HUES6 (cell line): ENCODE measurements at regions not wholly inside any gene's neighbourhood (a gene's known extent, or its start where the extent isn't known, plus 50 kb on each side); places are given as distances from the start of the nearest gene placed in this dataset.

Experiments used
- H3K27ac ChIP-seq: 2 replicates; pipeline ENCODE4 v1.7.0; 2013; ENCODE audit warnings: low read depth, mild to moderate bottlenecking, low read length, inconsistent platforms
- H3K27me3 ChIP-seq: 2 replicates; pipeline ENCODE4 v1.6.1; 2013; ENCODE audit warnings: low read length; ENCODE audit not compliant: control insufficient read depth, insufficient read depth
- H3K36me3 ChIP-seq: 2 replicates; pipeline ENCODE4 v1.6.1; 2013; ENCODE audit warnings: low read length; ENCODE audit not compliant: control insufficient read depth, insufficient read depth
- H3K4me1 ChIP-seq: 2 replicates; pipeline ENCODE4 v1.6.1; 2013; ENCODE audit warnings: low read length; ENCODE audit not compliant: control insufficient read depth, insufficient read depth
- H3K4me3 ChIP-seq: 2 replicates; pipeline ENCODE4 v1.5.1; 2013; ENCODE audit warnings: low read depth, low read length
- H3K9ac ChIP-seq: one replicate; pipeline ENCODE4 v1.6.1; 2013; ENCODE audit warnings: mild to moderate bottlenecking, low read length
- H3K9me3 ChIP-seq: 2 replicates; pipeline ENCODE4 v1.6.1; 2013; ENCODE audit warnings: low read depth, low read length; ENCODE audit not compliant: control insufficient read depth, insufficient read depth

DNA sequence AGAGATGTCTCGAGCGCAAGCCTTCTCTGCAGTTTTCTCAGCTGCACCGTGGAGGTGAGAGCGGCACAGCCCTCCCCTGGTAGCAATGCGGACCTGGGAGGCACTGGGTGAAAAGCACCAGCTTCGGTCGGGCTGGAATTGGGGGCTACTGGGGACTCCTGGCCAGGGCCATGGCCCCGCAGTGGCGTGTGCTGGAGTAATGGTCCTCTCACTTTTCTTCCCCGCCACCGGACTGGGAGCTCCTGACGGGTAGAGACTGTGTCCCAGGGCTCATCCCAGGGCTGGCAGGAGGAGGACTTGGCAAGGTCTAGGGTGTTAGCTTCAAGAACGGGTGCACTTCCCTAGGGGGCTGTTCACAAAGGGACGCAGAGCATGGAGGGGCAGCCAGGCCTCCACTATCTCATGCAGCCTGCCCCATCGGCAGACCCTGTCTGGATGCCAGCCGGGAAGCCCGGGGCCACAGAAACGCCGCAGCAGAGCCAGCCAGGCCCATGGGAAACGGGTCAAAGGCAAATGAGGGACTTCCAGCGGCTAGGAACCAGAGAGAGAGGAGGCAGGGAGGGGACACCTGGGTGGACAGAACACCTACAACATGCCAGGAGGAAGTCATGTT, 92.6 kb upstream of the MVB12B start:
- H3K4me1 ChIP-seq, result no peaks in the 10 kb centered on the region
- H3K4me3 ChIP-seq, result no peak overlapping the region
- peaks cover 2% of the 10 kb centered on the region; the same call in 1 of the 2 replicates for H3K9me3 ChIP-seq
- H3K27me3 ChIP-seq, result no peaks in the 10 kb centered on the region
- no peaks in the 10 kb centered on the region for H3K36me3 ChIP-seq
- no peak overlapping the region for H3K9ac ChIP-seq
- H3K27ac ChIP-seq, result no peak overlapping the region

DNA sequence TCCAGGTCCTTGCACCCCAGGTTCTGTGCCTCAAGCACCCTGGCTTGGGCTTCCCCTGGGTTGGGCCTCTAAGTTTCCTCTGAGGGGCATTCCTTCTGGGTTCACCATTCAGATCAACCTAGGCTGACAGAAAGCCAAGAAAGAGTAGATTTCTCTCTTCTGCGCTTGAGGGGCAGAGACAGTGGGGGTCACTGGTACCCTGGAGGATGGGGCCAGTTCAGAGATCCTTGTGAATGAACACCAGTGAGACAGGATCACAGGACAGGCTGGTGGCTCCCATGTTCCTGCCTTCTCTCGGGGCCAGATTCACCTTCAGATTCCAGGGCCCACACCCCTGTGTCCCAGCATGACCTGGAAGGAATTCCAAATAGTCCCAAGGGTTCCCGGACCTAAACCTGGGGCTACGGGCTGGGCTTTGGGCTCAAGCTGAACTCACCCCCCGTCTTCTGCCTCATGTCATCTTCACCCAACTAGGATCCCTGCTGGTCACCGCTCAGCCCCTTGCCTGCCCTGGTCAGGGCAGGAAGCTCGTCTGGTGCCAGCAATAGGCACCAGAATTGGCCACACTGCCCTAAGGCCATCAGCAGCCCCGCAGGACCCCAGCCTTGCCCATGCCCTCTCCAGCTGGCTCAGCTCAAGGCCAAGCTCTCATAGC, 91.8 kb upstream of the MVB12B start:
- Histone ChIP-seq H3K4me3 (no peak overlapping the region), H3K27ac (no peak overlapping the region), H3K27me3 (no peaks in the 10 kb centered on the region), H3K9ac (no peak overlapping the region), H3K36me3 (no peaks in the 10 kb centered on the region), H3K9me3 (peaks cover 2% of the 10 kb centered on the region; the same call in 1 of the 2 replicates), H3K4me1 (no peaks in the 10 kb centered on the region)

DNA sequence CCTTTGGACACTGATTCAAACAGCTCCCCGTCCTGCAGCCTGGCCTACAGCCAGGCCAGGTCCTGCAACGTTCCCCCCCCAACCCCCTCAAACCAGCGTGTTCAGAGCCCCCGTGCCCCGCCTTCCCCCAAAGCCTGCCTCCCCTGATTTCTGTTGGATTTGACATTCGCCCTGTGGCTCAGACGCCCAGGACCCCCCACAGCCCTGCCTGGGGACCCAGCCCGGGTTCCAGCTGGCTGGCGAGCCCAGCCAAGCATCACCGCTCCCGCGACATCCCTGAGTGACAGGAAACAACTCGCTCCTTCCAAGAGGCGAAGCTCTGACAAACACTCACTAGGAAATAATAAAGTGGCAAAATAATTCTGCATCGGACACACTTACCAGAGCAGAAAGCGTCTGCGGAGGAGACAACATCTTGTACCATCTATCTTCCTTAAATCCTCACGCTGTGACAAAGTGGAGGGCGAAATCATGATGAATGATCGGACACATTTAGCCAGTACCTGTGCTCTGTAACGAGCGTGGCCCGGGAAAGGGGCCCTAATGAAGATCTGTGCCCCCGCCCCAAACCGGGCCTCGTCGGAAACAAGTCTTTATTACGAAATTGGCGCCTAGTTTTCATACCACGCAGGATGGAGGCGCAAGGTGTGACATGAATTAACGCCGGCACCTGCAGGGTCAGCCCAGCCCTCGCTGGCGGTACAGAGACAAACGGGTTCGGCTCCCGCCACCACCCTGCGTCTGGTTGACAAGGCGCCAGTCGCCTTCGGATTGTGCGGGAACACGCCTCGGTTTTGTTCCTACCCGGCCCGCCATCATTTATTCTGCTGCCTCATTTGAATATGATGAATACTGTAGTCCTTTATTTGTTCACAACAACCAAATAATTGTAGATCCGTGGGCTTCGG, 91.0 kb upstream of the MVB12B start:
- H3K27ac ChIP-seq, result no peak overlapping the region
- no peak overlapping the region for H3K9ac ChIP-seq
- H3K4me3 ChIP-seq, result no peak overlapping the region
- H3K27me3 ChIP-seq, result no peaks in the 10 kb centered on the region
- peaks cover 2% of the 10 kb centered on the region; the same call in 1 of the 2 replicates for H3K9me3 ChIP-seq
- H3K36me3 ChIP-seq, result no peaks in the 10 kb centered on the region
- H3K4me1 ChIP-seq, result no peaks in the 10 kb centered on the region

GRCh38 chr9:126236273-126236672, 90.4 kb upstream of the MVB12B start:
- Histone ChIP-seq H3K36me3 (no peaks in the 10 kb centered on the region), H3K9me3 (peaks cover 2% of the 10 kb centered on the region; the same call in 1 of the 2 replicates), H3K4me1 (no peaks in the 10 kb centered on the region), H3K27ac (no peak overlapping the region), H3K27me3 (no peaks in the 10 kb centered on the region), H3K9ac (no peak overlapping the region), H3K4me3 (no peak overlapping the region)

GRCh38 chr9:126238415-126238814, 88.2 kb upstream of the MVB12B start:
- H3K36me3 ChIP-seq, result no peaks in the 10 kb centered on the region
- no peak overlapping the region for H3K9ac ChIP-seq
- H3K4me3 ChIP-seq, result no peak overlapping the region
- H3K4me1 ChIP-seq, result no peaks in the 10 kb centered on the region
- H3K9me3 ChIP-seq, result no peaks in the 10 kb centered on the region
- H3K27me3 ChIP-seq, result no peaks in the 10 kb centered on the region
- no peak overlapping the region for H3K27ac ChIP-seq

DNA sequence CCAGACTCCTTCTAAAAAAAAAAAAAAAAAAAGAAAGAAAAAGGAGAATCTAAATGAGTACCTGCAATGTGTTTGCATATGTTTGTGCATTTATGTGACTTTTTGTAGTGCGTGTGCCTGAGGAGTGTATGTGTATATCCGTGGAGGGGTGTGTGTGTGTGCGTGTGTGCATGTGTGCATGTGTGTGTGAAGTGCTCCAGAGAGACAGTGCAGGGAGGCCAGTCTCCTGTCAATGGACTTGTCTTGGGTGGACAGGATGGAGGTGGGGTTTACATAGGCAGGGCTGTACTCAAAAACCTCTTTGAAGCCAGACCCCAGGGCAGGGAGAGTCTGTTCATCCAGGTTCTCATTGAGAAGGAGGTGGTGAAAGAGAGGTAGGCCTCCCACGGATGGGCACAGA, 87.1 kb upstream of the MVB12B start:
- Histone ChIP-seq H3K4me1 (no peaks in the 10 kb centered on the region), H3K9me3 (no peaks in the 10 kb centered on the region), H3K27me3 (no peaks in the 10 kb centered on the region), H3K4me3 (no peak overlapping the region), H3K36me3 (no peaks in the 10 kb centered on the region), H3K9ac (no peak overlapping the region), H3K27ac (no peak overlapping the region)

- H3K9ac ChIP-seq, result no peak overlapping the region
- H3K4me3 ChIP-seq, result no peak overlapping the region
- H3K4me1 ChIP-seq, result no peaks in the 10 kb centered on the region
- no peaks in the 10 kb centered on the region; the same call in 1 of the 2 replicates for H3K27me3 ChIP-seq
- no peak overlapping the region for H3K27ac ChIP-seq
- H3K9me3 ChIP-seq, result no peaks in the 10 kb centered on the region
- H3K36me3 ChIP-seq, result no peaks in the 10 kb centered on the region
Measured at GRCh38 chr9:126240835-126241234, 85.8 kb upstream of the MVB12B start.

DNA sequence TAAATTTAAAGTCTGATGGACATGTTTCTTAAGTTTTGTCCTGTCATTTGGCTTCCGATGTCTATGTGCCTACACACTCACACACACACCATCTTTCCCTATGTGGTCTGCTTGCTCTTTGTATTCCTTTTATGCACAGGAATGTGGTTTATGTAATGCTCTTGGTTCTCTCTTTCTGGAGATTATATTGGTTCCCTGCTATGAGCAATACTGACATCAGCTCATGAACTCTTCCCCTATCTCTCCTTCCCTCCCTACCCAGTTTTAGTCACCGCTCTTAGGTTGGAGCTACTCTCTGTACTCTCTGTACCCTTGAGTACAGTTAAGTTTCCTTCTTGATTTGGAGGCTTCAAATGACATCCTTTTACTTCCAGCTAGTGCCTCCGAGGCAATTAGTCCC, 77.9 kb upstream of the MVB12B start:
- Histone ChIP-seq H3K36me3 (no peaks in the 10 kb centered on the region), H3K4me1 (no peaks in the 10 kb centered on the region), H3K4me3 (no peak overlapping the region), H3K9ac (no peak overlapping the region), H3K27me3 (no peaks in the 10 kb centered on the region; the same call in 1 of the 2 replicates), H3K27ac (no peak overlapping the region), H3K9me3 (peaks cover 11% of the 10 kb centered on the region; the same call in 1 of the 2 replicates)

DNA sequence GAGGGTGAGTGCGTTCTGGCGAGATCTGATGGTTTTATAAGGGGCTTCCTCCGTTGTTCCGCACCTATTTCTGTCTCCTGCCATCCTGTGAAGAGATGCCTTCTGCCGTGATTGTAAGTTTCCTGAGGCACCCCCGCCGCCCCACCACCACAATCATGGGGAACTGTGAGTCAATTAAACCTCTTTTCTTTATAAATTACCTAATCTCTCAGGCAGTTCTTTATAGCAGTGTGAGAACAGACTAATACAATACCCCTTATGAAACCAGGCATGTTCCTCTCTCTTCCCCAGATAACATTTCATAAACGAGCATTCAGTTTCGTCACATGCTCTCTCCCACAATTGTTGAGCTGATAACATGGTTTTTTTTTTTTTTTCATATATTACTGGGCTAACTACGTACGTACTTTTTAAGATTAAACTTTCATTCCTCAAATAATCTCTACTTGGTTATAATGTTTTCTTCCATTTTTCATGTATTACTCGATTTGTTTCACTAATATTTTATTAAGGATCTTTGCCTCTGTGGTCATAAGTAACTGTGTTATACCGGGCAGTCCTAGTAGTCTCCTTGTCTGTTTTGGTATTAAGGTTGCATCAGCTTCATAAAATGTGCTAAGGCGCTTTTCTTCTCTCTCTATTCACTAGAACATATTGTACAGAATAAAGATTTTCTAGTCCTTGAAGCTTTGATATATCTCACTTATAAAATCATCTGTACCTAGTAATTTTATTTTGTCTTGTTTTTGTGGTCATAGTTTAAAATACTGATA, 64.9 kb upstream of the MVB12B start:
- H3K27ac ChIP-seq, result no peak overlapping the region
- no peak overlapping the region for H3K9ac ChIP-seq
- no peaks in the 10 kb centered on the region for H3K36me3 ChIP-seq
- no peaks in the 10 kb centered on the region; the same call in 1 of the 2 replicates for H3K27me3 ChIP-seq
- no peaks in the 10 kb centered on the region for H3K4me1 ChIP-seq
- H3K9me3 ChIP-seq, result no peaks in the 10 kb centered on the region
- H3K4me3 ChIP-seq, result no peak overlapping the region

DNA sequence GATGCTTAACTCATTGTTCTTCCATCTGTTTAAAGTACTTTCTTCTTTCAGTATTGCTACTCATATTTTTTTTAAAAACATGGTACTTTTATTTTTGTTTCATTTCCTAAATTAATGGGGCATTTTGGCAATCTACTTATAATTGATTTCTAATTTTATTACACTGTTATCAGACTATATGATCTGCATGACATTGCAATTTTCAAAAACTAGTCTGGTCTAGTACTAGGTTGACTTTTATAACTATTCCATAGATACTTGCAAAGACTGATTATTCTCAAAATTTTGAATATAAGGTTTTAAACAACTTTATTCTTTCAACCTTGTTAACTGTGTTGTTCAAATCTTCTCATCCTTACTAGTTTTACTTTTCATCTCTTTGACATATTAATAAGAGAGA, 63.9 kb upstream of the MVB12B start:
- Histone ChIP-seq H3K4me3 (no peak overlapping the region), H3K27ac (no peak overlapping the region), H3K9ac (no peak overlapping the region), H3K36me3 (no peaks in the 10 kb centered on the region), H3K27me3 (no peaks in the 10 kb centered on the region; the same call in 1 of the 2 replicates), H3K4me1 (no peaks in the 10 kb centered on the region), H3K9me3 (no peaks in the 10 kb centered on the region)
